ENCODE measurements at regions not wholly inside any gene's neighbourhood (a gene's known extent, or its start where the extent isn't known, plus 50 kb on each side); places are given as distances from the start of the nearest gene placed in this dataset.

- Histone ChIP-seq H3K36me3 (replicated peaks in 1 of 2; ENCODE audit: control insufficient read depth in 2 of 2, insufficient read depth in 2 of 2, low read length in 2 of 2) (no peaks in the 10 kb centered on the region), H3K9ac (ENCODE audit: low read depth, low read length, poor library complexity) (no peak overlapping the region), H3K18ac (ENCODE audit: low read length) (no peak overlapping the region), H2AFZ (ENCODE audit: low read length) (no peak overlapping the region), H2BK120ac (ENCODE audit: low read depth, low read length) (no peak overlapping the region), H3K27ac (replicated peaks; ENCODE audit: low read length) (no peak overlapping the region), H4K91ac (ENCODE audit: low read depth, low read length, poor library complexity) (no peak overlapping the region), H3K14ac (ENCODE audit: low read length) (no peak overlapping the region), H2BK12ac (ENCODE audit: low read length) (no peak overlapping the region), H3K4me1 (ENCODE audit: control insufficient read depth in 2 of 2, insufficient read depth in 1 of 2, low read depth in 1 of 2, low read length in 2 of 2) (no peaks in the 10 kb centered on the region), H3K9me3 (replicated peaks in 1 of 2; ENCODE audit: control insufficient read depth in 2 of 2, insufficient read depth in 1 of 2, low read depth in 1 of 2, low read length in 2 of 2) (no peaks in the 10 kb centered on the region), H3K23ac (ENCODE audit: low read depth, low read length, poor library complexity) (no peak overlapping the region), H3K79me1 (ENCODE audit: low read depth, low read length) (no peaks in the 10 kb centered on the region), H2BK15ac (ENCODE audit: low read length) (no peak overlapping the region), H2BK5ac (ENCODE audit: low read length) (no peak overlapping the region), H3K4me2 (ENCODE audit: insufficient read depth, low read length, poor library complexity, severe bottlenecking) (no peak overlapping the region), H3K27me3 (ENCODE audit: control insufficient read depth in 3 of 3, insufficient read depth in 3 of 3, low read depth in 1 of 3, low read length in 3 of 3) (no peaks in the 10 kb centered on the region), H2AK5ac (ENCODE audit: low read depth, low read length) (no peak overlapping the region), H4K8ac (ENCODE audit: low read depth, low read length) (no peak overlapping the region), H3K4me3 (ENCODE audit: low read length in 2 of 2) (no peak overlapping the region), H3K4ac (ENCODE audit: low read length) (no peak overlapping the region)
- WGBS, 2 donors (ENCODE audit: extremely low coverage in 2 of 2, insufficient read length in 2 of 2, insufficient replicate concordance in 1 of 2) = no CpG with 5 or more reads among the region's 5 CpGs
- no peak for DNase-seq (ENCODE audit: low spot score)
Observed at GRCh38 chr10:10017716-10018115, 1000.0 kb upstream of the CELF2 start.

- H3K9me3 ChIP-seq (replicated peaks in 1 of 2; ENCODE audit: control insufficient read depth in 2 of 2, insufficient read depth in 1 of 2, low read depth in 1 of 2, low read length in 2 of 2) = no peaks in the 10 kb centered on the region
- H3K27ac ChIP-seq (replicated peaks; ENCODE audit: low read length) = no peak overlapping the region
- H3K36me3 ChIP-seq (replicated peaks in 1 of 2; ENCODE audit: control insufficient read depth in 2 of 2, insufficient read depth in 2 of 2, low read length in 2 of 2) = no peaks in the 10 kb centered on the region
- no peak overlapping the region for H3K4ac ChIP-seq (ENCODE audit: low read length)
- no peak overlapping the region for H2BK5ac ChIP-seq (ENCODE audit: low read length)
- H2BK15ac ChIP-seq (ENCODE audit: low read length) = no peak overlapping the region
- no peak for DNase-seq (ENCODE audit: low spot score)
- no CpG with 5 or more reads among the region's 1 CpG for WGBS, 2 donors (ENCODE audit: extremely low coverage in 2 of 2, insufficient read length in 2 of 2, insufficient replicate concordance in 1 of 2)
- H3K4me2 ChIP-seq (ENCODE audit: insufficient read depth, low read length, poor library complexity, severe bottlenecking) = no peak overlapping the region
- H3K79me1 ChIP-seq (ENCODE audit: low read depth, low read length) = no peaks in the 10 kb centered on the region
- no peak overlapping the region for H2BK12ac ChIP-seq (ENCODE audit: low read length)
- no peaks in the 10 kb centered on the region for H3K4me1 ChIP-seq (ENCODE audit: control insufficient read depth in 2 of 2, insufficient read depth in 1 of 2, low read depth in 1 of 2, low read length in 2 of 2)
- no peak overlapping the region for H2BK120ac ChIP-seq (ENCODE audit: low read depth, low read length)
- H3K9ac ChIP-seq (ENCODE audit: low read depth, low read length, poor library complexity) = no peak overlapping the region
- H3K23ac ChIP-seq (ENCODE audit: low read depth, low read length, poor library complexity) = no peak overlapping the region
- no peak overlapping the region for H3K18ac ChIP-seq (ENCODE audit: low read length)
- no peak overlapping the region for H2AFZ ChIP-seq (ENCODE audit: low read length)
- no peak overlapping the region for H4K91ac ChIP-seq (ENCODE audit: low read depth, low read length, poor library complexity)
- H4K8ac ChIP-seq (ENCODE audit: low read depth, low read length) = no peak overlapping the region
- H2AK5ac ChIP-seq (ENCODE audit: low read depth, low read length) = no peak overlapping the region
- no peak overlapping the region for H3K14ac ChIP-seq (ENCODE audit: low read length)
- H3K4me3 ChIP-seq (ENCODE audit: low read length in 2 of 2) = no peak overlapping the region
- no peaks in the 10 kb centered on the region for H3K27me3 ChIP-seq (ENCODE audit: control insufficient read depth in 3 of 3, insufficient read depth in 3 of 3, low read depth in 1 of 3, low read length in 3 of 3)
Observed at GRCh38 chr10:10020945-10021344, 996.7 kb upstream of the CELF2 start.

- Histone ChIP-seq H2BK12ac (ENCODE audit: low read length) (no peak overlapping the region), H3K36me3 (replicated peaks in 1 of 2; ENCODE audit: control insufficient read depth in 2 of 2, insufficient read depth in 2 of 2, low read length in 2 of 2) (no peaks in the 10 kb centered on the region), H3K4me1 (ENCODE audit: control insufficient read depth in 2 of 2, insufficient read depth in 1 of 2, low read depth in 1 of 2, low read length in 2 of 2) (no peaks in the 10 kb centered on the region), H3K18ac (ENCODE audit: low read length) (no peak overlapping the region), H4K8ac (ENCODE audit: low read depth, low read length) (no peak overlapping the region), H2BK120ac (ENCODE audit: low read depth, low read length) (no peak overlapping the region), H3K4me3 (ENCODE audit: low read length in 2 of 2) (no peak overlapping the region), H2AFZ (ENCODE audit: low read length) (no peak overlapping the region), H3K9me3 (replicated peaks in 1 of 2; ENCODE audit: control insufficient read depth in 2 of 2, insufficient read depth in 1 of 2, low read depth in 1 of 2, low read length in 2 of 2) (no peaks in the 10 kb centered on the region), H3K23ac (ENCODE audit: low read depth, low read length, poor library complexity) (no peak overlapping the region), H3K79me1 (ENCODE audit: low read depth, low read length) (no peaks in the 10 kb centered on the region), H2AK5ac (ENCODE audit: low read depth, low read length) (no peak overlapping the region), H3K27ac (replicated peaks; ENCODE audit: low read length) (no peak overlapping the region), H3K9ac (ENCODE audit: low read depth, low read length, poor library complexity) (no peak overlapping the region), H2BK5ac (ENCODE audit: low read length) (no peak overlapping the region), H3K4me2 (ENCODE audit: insufficient read depth, low read length, poor library complexity, severe bottlenecking) (no peak overlapping the region), H3K27me3 (ENCODE audit: control insufficient read depth in 3 of 3, insufficient read depth in 3 of 3, low read depth in 1 of 3, low read length in 3 of 3) (no peaks in the 10 kb centered on the region), H2BK15ac (ENCODE audit: low read length) (no peak overlapping the region), H3K14ac (ENCODE audit: low read length) (no peak overlapping the region), H4K91ac (ENCODE audit: low read depth, low read length, poor library complexity) (no peak overlapping the region), H3K4ac (ENCODE audit: low read length) (no peak overlapping the region)
- WGBS, 2 donors (ENCODE audit: extremely low coverage in 2 of 2, insufficient read length in 2 of 2, insufficient replicate concordance in 1 of 2) = no CpG with 5 or more reads among the region's 2 CpGs
- DNase-seq (ENCODE audit: low spot score) = no peak
Observed at GRCh38 chr10:10032991-10033390, 984.7 kb upstream of the CELF2 start.

GRCh38 chr10:10038348-10038747 lies 979.3 kb upstream of the CELF2 start:
- Histone ChIP-seq H4K8ac (ENCODE audit: low read depth, low read length) (no peak overlapping the region), H3K18ac (ENCODE audit: low read length) (no peak overlapping the region), H3K9me3 (replicated peaks in 1 of 2; ENCODE audit: control insufficient read depth in 2 of 2, insufficient read depth in 1 of 2, low read depth in 1 of 2, low read length in 2 of 2) (no peaks in the 10 kb centered on the region), H2AFZ (ENCODE audit: low read length) (no peak overlapping the region), H3K4me3 (ENCODE audit: low read length in 2 of 2) (no peak overlapping the region), H2BK15ac (ENCODE audit: low read length) (no peak overlapping the region), H3K9ac (ENCODE audit: low read depth, low read length, poor library complexity) (no peak overlapping the region), H3K4ac (ENCODE audit: low read length) (no peak overlapping the region), H3K4me1 (ENCODE audit: control insufficient read depth in 2 of 2, insufficient read depth in 1 of 2, low read depth in 1 of 2, low read length in 2 of 2) (peaks cover 0 to 2% of the 10 kb centered on the region in 2 donors), H3K14ac (ENCODE audit: low read length) (no peak overlapping the region), H3K79me1 (ENCODE audit: low read depth, low read length) (no peaks in the 10 kb centered on the region), H2BK120ac (ENCODE audit: low read depth, low read length) (no peak overlapping the region), H4K91ac (ENCODE audit: low read depth, low read length, poor library complexity) (no peak overlapping the region), H3K23ac (ENCODE audit: low read depth, low read length, poor library complexity) (no peak overlapping the region), H2BK12ac (ENCODE audit: low read length) (no peak overlapping the region), H3K4me2 (ENCODE audit: insufficient read depth, low read length, poor library complexity, severe bottlenecking) (no peak overlapping the region), H3K27ac (replicated peaks; ENCODE audit: low read length) (no peak overlapping the region), H3K27me3 (ENCODE audit: control insufficient read depth in 3 of 3, insufficient read depth in 3 of 3, low read depth in 1 of 3, low read length in 3 of 3) (no peaks in the 10 kb centered on the region), H2AK5ac (ENCODE audit: low read depth, low read length) (no peak overlapping the region), H3K36me3 (replicated peaks in 1 of 2; ENCODE audit: control insufficient read depth in 2 of 2, insufficient read depth in 2 of 2, low read length in 2 of 2) (no peaks in the 10 kb centered on the region), H2BK5ac (ENCODE audit: low read length) (no peak overlapping the region)
- DNase-seq (ENCODE audit: low spot score) = no peak

Data from neuronal stem cell (in vitro differentiated cells).